ENCODE measurements at regions not wholly inside any gene's neighbourhood (a gene's known extent, or its start where the extent isn't known, plus 50 kb on each side); places are given as distances from the start of the nearest gene placed in this dataset.
"Not testable (repeated sequence)": the region's sequence is repeated elsewhere in the genome, so short reads cannot be mapped to it uniquely, and the experiment has no call there.

DNA sequence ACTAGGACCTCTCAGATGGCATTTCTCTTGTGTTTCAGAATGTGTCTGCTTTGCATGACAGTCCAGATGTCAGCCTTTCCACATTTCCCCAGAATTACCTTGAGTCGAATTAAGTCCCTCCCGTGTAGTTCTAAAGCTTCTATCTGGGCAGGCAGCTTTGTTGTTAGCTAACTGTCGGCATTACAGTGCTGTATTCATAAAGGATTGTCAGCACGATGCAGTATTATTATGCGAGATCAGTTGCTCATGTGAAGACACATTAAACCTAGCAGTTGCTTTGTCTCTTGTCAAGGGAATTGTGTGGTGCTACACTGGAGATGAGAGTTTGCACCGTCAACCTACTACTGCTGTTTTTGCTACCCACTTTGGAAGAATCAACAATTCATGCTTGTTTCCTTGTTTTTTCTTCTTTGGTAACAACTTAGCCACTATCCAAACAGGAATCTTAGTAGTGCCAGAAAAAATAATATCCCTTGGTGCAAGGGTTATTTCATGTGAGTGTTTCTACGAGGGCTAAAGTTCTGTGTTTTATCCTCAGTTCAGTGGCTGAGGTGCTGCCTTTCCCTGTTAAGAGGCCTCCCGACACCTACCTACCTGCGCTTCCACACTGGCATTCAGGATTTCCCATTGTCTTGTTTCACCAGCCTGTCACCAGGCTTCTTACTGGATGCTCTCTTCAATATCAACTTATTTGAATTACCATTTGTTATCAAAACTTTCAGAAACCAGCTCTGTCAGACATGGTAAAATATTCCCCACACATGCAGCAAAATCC, 297.9 kb upstream of the G2E3 start:
- no peak for DNase-seq (ENCODE audit: low spot score)

DNA sequence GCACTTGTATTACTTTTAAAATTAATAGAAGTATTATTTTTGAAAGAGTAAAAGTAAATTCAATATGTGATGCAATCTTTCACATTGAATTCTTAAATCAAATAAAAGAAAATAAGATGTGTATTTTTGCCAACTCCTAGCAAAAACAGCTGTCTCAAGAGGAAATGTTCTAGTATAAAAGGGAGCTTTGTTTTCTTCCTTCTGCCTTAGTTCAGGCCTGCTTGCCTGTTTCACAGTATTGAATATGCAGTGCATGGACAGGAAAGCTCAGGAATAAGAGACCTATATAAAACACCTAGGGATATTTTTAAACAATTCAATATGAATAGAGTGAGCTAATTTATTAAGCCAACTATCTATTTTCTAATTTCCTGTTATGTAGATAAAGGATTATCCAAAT, 294.8 kb upstream of the G2E3 start:
- no peak for DNase-seq (ENCODE audit: low spot score)

DNA sequence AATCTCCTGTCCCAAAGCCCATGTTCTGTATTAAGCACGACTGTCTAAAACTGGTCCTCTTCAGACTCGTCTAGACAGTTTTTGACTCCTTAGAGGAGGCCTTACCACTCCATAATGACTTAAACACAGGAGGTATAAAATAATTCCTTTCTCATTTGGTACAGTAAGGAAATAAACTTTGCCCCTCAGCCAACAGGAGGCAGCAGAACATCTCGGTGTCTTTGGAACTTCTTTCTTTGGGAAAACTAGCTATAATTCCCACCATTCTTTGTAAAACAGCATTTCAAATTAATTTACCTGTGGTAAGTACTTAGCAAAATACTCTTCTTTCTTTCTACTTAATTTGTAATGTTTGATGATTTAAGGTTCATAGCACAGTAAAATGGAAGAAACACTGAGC, 292.7 kb upstream of the G2E3 start:
- DNase-seq (ENCODE audit: low spot score): no peak

DNA sequence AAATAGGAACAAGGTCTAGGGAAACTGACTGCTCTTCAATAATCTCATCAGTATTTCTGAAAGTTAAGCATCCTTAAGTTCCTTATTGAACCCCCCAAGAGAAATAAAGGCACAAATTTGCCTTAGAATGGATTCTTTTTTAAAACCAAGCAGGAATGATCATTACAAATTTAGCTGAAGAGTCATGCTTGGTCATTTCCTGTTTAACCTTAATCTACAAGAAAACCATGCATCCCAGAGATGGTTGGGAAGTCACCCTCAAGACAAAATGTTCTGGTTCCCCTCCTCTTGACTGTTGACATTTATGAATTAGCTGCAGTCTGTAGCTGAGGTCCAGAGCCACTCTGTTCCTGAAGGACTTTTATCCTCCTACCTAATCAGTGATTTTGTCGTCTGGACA, 291.8 kb upstream of the G2E3 start:
- DNase-seq (ENCODE audit: low spot score): no peak

DNA sequence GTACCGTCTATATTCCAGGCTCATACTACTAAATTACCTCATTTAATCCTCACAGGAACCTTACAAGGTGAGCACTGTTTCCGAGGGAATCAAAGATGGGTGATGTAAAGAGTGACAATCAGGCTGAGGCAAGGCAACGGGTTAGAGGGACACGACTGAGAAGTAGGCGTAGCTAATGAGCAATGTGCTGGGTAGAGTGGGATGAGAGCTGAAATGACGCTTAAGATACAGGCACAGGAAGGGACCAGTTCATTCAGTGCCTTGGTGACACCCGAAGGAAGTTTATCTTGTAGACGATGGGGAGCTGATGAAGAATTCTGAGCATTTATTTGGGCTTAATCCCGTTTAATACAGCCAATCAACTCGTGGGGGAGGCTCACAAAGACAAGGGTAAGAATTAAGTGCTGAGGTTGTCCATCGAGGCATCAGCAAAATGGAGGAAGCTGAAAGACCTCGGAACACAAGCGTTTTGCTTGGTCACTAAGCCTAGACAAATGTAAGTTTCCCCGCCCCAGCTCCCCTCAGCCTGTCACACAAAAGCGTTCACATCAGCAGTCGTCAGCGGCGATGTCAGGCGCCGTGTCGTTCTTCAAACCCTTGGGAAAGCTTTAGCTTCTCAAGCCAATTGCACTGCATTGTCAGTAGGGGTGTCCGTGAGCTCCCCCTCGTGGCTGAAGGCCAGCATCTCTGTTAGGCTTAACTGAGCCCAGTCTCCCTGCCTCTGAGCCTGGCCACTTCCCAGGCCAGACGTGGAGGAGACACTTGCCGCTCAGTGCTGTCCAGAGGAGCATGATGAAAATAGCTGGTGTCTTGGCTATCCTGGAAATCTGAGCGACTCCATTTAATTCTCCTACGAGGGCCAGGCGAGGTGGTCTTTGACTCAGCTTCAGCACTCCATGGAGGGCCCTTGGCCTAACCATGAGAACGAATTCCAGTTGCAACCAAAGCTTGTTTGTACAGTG, 288.5 kb upstream of the G2E3 start:
- DNase-seq (ENCODE audit: low spot score): peak; percentile 83

DNA sequence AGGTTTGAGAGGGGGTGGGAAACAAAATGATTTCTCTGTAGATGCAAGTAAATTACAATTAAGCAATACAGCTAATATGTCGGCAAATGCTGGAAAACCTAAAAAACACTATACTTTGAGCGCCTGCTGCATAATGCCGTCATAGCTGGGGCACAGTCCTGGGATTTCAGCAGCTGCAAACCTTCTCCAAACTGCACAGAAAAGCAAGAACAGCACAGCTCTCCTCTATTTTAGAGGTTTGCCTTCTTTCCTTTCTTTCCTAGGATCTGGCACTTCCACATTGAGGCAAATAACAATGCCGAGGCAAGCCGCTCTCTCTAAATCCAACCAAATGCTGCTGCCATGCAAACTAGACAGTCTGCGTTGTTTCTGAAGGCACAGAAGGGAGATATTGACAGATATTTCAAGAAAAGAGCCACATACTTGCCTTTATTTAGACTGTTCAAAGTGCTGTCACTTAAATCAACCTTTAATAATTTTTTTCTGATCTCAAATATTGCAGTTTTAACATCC, 287.1 kb upstream of the G2E3 start:
- no peak for DNase-seq (ENCODE audit: low spot score)

DNA sequence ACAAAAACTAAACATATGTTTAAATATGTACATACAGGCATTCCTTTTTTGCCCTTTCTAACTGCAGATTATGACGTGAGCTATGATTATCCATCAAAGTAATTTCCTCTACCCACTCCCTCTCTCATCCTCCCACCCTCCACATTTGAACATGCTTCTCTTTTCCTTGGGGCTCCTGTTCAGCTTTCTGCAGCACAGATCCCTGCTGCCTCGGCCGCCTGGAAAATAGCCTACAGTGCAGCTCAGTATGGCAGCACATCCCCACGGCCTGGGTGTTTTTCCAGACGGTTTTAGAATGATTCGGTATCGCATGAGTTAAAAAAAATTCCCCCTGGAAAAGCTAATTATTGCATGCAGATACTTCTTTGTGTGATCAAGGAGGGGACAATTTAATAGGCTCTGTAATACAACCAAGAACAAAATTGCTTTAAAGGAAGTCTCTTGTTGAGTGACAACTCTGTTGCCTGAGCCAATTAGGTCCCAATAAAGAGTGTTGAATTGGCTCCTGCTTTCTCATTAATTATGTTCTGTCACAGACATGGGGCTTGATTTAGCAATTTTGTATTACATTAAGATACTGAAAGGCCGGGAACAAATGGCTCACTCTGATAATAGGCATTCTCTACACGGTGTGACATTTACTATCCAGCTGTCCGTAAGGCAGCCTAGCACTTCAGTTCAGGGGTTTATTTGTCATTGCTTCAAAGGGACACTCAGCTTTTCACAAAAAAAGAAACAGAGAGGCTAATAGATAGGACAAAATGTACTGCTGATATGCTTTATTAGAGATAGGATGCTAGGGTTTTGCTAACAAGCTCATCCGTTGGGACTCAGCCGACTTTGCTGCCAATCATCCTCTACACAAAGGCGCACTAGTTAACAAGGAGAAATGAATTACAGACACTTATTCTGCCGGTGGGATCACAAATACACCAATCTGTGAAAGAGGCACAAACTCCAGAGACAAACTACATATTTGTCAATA, 285.8 kb upstream of the G2E3 start:
- DNase-seq (ENCODE audit: low spot score): no peak

DNA sequence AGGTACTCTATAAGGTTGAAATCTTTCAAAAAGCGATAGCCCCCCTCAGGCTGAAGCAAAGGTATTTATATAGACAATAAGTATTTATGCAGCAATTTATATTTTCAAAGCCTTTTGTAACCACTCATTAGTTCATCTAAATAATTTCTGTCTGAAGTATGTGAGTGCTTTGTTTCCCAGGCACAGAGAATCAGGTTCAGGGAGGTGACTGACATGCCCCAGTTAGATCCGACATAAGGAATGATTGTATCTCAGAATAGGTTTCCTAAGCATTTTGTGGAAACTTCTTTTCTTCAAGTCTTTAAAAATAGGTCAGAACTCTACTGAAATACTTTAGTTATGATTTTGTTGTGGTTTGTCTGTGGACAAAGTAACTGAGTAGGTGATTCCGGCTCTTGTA, 283.4 kb upstream of the G2E3 start:
- no peak for DNase-seq (ENCODE audit: low spot score)

DNA sequence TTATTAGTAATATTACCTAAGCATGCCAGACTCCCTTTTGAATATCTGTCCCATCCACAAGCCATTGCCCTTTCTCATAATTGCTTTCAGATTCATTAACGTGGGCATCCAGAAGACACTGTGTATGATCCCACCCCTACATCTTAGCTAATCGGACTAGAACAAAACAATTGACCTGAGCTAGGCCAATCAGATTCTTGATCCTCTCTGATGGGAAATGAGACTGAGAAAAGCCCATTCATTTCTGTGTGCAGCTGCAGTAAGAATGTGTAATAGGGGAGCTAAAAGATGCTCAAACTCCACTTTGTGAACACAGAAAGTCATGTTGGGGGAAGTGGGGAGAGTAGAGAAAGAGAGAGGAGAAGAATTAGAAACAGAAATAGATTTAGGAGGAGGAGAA, 281.7 kb upstream of the G2E3 start:
- DNase-seq (ENCODE audit: low spot score): no peak

DNA sequence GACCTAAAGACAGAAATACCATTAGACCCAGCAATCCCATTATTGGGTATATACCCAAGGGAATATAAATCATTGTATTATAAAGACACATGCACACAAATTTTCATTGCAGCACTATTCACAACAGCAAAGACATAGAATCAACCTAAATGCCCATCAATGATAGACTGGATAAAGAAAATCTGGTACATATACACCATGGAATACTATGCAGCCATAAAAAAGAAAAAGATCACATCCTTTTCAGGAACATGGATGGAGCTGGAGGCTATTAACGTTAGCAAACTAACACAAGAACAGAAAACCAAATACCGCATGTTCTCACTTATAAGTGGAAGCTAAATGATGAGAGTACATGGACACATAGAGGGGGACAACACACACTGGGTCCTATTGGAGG, 280.1 kb upstream of the G2E3 start:
- DNase-seq (ENCODE audit: low spot score): not testable (repeated sequence)

DNA sequence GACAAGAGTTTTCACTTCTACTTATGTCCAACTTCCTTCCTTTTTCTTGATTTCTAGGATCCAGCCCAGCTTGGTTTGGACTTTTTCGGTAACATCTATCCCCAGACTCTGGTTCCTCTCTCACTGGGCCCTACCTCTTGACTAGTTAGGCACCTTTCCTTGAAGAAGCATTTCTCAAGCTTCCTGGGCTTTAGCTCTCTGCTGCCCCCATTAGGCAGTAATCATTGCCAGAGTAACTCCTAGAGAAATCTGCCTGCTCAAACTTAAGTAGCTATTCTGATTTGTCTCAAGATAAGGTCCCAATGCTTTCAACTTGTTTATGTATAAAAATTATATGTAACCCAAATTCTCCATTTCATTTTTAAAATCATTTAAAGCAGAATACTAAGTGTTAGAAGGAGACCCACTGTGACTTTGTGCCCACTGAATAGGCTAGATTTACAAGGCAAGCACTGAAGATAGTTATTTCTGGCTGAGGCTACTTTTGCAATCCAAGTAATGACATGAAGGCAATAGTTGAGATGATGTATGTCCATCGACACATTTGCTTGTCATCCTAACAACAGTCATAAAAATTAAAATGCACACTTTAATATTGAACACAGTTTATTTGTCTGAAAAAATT, 275.0 kb upstream of the G2E3 start:
- DNase-seq (ENCODE audit: low spot score): peak; percentile 17

DNA sequence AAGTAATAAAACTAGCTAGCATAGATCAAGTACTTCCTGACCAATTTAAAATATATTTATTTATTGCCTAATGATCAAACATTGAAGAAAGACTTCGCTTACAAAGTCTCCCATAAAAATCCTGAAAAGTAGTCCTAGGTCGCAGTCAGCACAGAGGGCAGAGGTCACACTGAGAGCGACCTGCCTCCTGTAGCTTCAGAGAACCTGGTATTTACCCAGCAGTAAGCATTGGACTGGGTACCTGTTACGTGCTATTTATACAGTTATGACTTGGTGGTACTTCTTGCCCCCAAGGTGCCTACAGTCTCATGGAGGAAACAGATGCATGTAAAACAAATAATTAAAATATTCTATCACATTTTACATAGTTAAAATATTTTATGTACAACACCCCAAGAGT, 274.1 kb upstream of the G2E3 start:
- DNase-seq (ENCODE audit: low spot score): no peak

DNA sequence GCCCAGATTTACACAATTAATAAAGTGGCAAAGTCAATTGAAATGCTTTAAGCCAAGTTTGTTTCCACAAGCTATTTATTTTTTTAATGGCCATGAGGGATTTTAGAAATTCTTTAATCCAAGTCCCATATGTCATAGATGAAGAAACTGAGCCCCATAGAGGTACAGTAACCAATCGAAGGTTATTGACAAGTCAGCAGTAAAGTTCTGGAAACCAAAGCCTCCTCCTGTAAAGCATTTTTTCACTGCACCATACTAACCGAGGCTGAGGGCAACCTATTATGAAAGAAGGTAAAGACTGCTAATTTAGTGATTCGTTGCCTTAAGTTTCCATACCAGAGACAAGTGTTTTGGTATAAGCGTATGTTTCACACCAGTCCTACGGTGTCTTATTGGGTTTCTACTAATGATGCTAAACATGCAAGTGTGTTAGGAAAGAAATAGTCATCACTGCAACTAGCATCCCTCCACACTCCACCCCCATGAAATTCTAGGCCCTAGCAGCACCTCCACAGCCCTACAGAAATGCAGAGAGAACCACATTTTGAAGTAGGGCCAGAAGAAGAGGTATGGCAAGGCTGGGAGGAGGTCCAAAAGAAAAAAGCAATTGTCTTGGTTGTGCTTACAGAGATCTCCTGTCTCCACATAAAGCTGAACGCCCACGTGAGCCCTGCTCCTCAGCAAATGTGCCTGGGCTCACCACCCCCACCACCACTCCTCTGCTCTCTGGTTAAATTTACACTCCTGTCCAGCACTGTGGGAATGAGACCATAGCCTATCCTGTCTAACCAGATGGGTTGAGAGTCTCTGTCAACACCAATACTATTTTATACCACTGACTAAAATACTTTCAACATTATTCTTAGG, 271.1 kb upstream of the G2E3 start:
- no peak for DNase-seq (ENCODE audit: low spot score)

DNA sequence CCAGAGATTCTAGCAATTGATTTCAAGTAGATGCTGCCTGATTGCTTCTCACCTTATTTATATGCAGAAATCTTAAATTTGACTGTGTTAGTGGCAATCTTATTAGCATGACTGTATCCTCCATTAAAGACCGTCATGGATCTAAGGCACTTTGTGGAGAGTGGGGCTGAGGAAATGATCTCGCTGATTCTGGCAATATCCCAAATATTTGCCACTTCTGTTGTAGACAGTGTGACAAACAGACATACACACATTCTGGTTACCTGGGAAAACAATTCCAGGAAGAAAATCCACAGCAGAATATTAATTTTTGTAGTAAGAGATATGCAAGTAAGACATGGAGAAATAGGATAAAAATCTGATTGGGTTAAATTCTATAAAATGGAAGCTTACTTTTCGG, 269.0 kb upstream of the G2E3 start:
- DNase-seq (ENCODE audit: low spot score): no peak

DNA sequence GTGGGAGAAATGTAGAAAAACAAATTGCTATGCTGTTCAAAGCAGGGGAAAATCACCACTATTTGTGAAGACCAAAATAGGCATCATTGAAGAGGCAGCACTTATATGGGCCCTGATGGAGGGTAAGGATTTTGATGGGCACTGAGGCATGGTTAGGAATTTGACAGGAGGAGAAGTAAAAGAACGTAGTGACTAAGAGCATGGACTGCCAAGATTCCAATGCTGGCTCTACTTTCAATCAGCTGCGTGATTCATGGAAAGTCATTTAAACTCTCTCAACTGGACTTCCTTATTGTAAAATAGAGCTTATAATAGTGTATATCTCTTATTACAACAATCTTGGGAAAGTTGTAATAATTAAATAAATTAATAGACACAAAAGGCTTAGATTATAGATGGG, 267.7 kb upstream of the G2E3 start:
- DNase-seq (ENCODE audit: low spot score): no peak

DNA sequence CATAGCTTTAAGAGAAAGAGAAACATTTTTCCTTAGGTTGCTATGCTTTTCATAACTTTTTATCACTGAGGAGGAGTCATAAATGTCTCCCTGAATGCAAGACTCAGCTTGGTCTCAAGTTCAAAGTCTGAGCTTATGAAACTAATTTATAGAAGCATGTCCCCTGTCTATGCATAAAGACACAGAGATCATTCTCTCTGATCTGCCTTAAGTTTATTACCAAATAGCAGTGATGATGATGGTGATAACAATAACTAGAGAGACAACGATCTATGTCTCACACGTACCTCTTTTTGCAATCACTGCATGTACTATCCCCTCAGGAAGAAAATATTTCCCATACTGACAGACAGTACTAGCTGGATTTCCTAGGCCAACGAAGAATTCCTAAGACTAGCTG, 266.4 kb upstream of the G2E3 start:
- no peak for DNase-seq (ENCODE audit: low spot score)

DNA sequence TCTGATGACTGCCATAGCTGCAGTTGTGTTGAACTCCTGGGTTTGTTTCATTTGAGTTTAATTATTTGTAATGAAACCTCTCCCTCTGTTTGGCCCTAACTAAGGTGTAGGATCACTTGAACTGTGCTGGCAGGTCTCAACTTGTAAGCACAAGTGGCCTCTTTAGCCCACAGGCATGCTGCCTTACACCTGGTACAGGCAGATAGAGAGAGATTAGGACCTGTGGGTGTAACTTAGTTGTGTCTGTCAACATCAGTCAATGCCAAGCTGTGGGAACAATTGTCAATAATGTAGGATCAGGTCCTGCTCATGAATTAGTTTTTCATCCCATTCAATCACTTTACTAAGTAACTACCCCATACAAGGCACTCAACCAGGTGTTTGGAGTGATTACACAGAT, 263.0 kb upstream of the G2E3 start:
- no peak for DNase-seq (ENCODE audit: low spot score)

DNA sequence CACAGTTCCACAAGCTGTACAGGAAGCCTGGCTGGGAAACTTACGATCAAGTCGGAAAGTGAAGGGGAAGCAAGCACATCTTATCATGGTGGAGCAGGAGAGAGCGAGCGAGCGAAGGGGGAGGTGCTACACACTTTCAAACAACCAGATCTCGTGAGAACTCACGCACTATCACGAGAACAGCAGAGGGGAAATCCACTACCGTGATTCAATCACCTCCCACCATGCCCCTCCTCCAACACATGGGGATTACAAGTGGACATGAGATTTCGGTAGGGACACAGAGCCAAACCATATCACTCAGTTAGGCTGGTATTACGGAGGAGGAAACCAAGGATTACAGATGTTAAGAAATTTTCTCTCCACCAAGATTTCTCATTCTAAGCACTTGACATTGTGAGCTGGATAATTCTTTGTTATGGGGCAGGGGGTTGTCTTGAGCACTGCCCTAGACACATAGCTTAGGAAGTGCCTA, 262.0 kb upstream of the G2E3 start:
- no peak for DNase-seq (ENCODE audit: low spot score)

DNA sequence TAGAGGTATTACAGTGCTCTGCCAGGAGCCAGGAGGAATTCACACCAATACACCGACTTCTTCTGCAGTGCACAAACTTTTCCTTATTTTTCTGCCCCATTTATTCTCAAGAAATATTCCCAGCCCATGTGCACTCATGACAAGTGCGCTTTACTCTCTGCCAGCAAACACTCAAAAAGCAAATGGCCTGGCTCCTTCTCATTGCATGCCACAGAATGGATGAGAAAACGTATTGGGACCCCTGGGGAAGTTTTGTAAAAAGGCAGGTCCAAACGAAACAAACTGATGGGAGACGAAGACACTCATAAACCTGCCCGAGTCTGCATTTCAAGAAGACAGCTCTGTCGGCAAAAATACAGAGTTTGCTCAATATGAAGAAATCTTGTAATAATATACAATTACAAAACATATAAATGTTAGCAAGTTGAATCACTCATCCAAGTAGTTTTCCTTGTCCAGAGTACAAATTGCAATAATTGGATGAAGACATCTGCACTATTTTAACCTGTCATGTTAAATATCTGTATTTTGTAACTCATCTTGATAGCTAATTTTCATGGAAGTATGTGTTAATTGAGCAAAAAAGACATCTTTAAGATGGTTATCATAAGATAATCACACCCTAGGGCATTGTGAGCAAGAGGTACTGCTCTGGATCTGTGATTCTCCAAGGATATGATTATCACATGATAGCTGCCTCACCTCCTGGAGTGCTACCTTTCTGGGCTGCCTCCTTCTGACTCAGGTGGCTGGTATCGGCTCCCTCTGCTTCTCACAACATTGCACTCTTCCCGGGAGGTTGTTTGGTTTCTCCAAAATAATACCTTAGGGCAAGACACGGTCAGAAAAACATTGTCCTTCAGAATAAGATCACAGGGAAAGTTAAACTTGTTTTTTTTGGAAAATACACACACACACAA, 260.8 kb upstream of the G2E3 start:
- DNase-seq (ENCODE audit: low spot score): no peak
